ENCODE measurements at regions not wholly inside any gene's neighbourhood (a gene's known extent, or its start where the extent isn't known, plus 50 kb on each side); places are given as distances from the start of the nearest gene placed in this dataset.

GRCh38 chr21:28789523-28789922 lies 203.2 kb downstream of the LTN1 start:
- no peak for DNase-seq (ENCODE audit: low read depth in 2 of 2)

- DNase-seq (ENCODE audit: low read depth in 2 of 2) = no peak
These were observed 204.6 kb downstream of the LTN1 start for GRCh38 chr21:28788030-28788429.

GRCh38 chr21:28783641-28784185 lies 209.0 kb downstream of the LTN1 start:
- no peak for DNase-seq (ENCODE audit: low read depth in 2 of 2)

DNA sequence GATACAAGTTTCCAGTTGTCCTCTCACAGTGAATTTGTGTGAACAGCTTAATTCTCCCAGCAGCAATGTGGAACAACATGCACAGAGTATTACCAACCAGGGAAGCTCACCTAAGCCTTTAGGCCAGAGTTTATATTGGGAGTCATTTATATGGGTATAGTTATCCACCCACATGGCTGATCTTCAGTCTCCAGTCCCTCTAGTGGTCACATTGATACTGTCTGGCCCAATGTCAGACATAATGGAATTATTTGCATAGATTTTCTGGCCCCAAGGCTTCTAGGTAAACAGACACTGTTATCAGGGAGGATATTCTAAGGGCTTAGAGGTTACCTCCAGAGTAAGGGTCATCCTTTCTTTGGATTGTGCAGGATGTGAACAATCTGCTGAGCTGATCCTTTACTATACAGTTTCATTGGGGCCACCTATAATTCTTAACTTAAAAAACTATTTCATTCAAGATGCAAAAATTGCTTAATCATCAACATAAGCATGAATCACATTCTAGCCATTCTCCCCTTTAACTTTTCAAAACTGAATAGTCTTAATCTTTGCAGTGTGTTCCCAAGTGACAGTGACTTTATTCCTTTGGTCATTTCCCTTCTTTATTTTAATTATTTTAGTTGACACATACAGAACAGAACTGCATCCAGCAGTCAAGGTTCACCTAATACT lies 210.9 kb downstream of the LTN1 start:
- no peak for DNase-seq (ENCODE audit: low read depth in 2 of 2)

GRCh38 chr21:28779914-28780313 lies 212.8 kb downstream of the LTN1 start:
- no peak for DNase-seq (ENCODE audit: low read depth in 2 of 2)

GRCh38 chr21:28776251-28776650 lies 216.4 kb downstream of the LTN1 start:
- DNase-seq (ENCODE audit: low read depth in 2 of 2) = no peak

DNA sequence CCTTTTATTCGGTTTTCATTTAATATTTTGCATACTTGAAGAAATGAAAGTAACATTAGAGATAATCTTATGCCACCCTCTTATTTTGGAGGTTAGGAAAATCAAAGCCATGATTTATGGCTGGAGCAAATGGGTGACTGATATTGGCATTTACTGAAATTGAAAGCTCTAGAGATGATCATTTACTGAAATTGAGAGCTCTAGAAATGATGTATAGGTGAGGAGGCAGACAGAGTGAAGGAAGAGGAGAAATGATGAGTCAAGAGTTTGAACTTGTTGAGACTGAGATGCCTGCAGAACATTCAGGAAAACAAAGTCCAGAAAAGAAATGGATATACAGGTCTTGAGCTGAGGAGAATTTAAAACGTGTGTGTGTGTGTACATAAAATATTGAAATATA lies 217.6 kb downstream of the LTN1 start:
- no peak for DNase-seq (ENCODE audit: low read depth in 2 of 2)

DNA sequence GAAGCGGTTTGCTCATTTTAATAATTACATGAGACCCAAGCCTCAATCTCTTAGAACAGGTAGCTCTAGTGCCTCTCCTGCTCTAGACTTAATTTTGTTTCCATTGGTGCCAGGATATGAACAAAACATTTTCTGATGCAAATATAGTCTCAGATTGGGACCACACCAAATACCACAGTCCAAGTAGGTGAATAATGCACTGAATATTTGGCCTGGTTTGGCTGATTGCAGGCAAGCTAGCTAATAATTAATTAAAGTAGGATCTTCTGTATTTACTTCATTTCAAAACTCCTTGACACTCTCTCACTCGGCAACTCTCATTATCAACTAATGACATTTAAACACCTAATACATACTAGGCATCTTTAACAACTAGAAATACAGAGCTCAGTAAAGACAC lies 219.6 kb downstream of the LTN1 start:
- no peak for DNase-seq (ENCODE audit: low read depth in 2 of 2)

DNA sequence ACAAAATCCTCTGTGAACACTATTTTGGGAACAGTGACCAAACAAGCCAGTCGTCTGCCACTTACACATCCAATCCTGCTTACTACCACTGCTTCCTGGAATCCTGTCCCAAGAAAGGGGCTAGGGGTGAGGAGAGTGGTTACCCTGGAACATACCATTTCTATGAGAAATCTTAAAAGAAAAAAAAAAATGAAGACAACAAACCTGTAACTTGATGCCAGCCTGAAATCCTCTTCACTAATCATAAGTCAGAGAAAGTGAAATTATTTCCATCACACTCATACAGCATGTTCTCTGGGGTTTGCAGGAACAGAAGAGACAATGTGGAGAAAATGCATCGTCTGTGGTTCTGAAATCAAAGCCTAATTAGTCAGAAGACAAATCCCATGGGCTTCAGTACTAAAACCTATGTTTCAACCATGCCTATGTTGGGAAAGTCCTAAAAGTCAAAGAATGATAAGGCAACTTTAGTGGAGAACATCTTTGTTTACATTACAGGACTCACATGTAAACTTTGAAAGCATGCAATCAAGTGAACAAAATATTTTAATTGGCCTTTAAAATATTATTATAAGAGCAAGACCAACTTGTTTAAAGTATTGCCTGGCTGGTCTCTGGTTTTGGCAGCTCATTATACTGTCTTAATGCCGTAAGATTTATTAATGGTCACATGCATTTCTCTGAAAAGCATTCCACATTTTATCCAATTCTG lies 220.7 kb downstream of the LTN1 start:
- DNase-seq (ENCODE audit: low read depth in 2 of 2) = no peak

DNA sequence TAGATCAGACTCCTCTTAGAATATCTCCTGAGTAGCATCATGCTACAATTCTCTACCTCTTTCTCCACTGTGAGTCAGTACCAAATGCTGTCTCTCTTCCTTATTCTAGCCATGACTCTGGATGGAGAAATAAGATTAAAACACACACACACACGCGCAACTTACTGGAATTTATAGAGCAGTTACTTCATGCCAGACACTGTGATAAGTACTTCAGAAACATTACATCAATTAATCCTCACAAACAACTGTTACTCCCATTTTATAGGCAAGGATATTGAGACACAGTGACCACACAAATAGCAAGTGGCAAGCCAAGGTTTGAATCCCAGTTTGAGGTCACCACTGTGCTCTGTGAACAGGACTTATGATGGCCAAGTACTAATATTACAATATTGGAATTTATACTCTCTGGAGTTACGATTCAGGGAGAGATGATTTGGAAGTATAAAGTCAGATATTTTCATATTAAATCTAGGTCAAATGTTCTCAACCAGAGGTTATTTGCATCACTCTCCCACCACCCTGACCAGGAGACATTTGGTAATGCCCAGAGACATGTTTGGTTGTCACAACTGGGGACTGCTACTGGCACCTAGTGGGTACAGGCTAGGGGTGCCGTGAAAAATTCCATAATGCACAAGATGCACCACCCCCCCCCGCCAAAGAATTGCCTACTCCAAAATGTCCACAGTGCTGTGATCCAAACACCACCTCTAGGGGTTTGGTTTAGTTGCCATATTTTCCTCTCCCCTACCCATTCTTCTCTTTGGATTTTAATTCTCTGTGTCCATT lies 221.6 kb downstream of the LTN1 start:
- DNase-seq (ENCODE audit: low read depth in 2 of 2) = no peak

DNA sequence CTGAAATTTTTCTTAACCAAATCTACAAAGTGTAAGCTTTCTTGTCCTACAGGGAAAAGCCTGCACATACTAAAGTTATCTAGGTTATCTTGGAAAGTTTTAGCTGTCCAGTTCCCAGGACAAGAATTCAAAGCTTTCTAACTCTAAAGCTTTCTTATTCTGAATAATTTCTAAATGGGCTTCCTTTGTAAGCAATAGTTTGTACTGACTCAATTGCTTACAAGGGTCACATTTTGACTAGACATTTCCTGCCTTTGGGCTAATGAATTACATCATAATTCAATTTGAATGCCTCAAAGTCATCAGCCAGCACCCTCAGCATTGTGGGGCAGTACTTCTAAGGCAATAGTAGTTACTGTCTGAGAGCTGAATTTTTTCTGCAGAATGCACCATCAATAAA lies 223.0 kb downstream of the LTN1 start:
- DNase-seq (ENCODE audit: low read depth in 2 of 2) = no peak

GRCh38 chr21:28768753-28769152 lies 223.9 kb downstream of the LTN1 start:
- DNase-seq (ENCODE audit: low read depth in 2 of 2) = no peak

DNA sequence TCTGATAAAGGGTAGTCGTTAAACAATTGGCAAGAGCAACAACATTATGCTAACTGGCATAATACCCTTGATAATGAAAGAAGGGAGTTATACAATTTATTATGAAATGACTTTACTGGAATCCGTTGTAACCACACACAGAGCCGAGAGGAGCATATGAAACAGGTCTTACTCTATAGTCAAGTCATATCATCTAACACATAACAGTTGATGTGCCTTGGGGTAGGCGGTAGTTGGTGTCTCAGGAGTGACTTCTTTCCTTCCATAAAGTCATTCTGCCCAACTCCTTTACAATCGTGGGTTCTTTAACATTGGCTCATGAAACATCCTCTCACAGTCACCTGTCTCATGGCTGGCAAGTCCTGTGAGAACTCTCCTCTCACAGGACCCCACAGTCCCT lies 225.2 kb downstream of the LTN1 start:
- no peak for DNase-seq (ENCODE audit: low read depth in 2 of 2)

DNA sequence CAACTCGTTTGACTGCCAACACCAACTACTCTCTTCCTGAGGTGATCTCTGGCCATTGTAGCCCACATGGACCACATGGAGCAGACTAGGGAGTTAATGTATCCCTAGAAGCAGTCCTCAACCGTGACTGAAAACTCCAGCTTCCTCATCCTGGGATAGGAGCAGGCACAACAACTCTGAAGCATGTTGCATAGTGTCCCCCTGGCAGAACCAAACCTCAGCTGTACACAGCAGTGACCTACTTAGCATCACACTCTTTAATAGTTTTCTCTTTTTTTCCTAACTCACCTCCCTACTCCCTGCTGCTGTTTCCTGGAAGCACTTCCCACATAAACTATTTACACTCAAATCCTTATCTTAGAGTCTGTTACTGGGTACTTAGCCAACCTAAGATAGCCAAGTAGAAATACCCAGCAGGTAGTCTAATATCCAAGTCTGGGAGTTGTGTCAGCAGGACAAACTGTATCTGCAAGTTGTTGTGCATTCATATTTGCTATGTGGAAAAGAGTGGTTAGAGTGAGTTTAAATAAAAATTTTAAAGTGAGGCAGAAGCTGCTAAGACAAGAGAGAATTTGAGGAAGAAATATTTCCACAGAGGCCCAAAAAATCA lies 228.8 kb downstream of the LTN1 start:
- DNase-seq (ENCODE audit: low read depth in 2 of 2) = no peak

DNA sequence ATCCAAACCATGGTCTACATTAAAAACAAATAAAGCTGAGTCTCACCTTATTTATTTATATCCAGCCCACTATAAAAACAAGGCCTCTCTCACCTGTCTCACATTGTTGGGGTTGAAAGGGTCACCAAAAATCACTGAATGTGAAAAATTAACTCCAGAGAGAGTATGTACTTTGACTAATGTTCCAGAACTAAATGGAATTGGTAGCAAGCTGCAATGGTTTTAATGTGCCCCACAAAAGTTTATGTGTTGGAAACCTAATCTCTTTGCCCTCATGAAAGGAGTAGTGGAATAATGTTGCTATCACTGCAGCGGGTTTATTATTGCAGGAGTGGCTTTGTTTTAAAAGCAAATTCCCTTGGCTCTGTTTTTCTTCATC lies 230.3 kb downstream of the LTN1 start:
- no peak for DNase-seq (ENCODE audit: low read depth in 2 of 2)

- no peak for DNase-seq (ENCODE audit: low read depth in 2 of 2)
These were observed 230.9 kb downstream of the LTN1 start for GRCh38 chr21:28761674-28762356.

GRCh38 chr21:28758883-28759242 lies 233.8 kb downstream of the LTN1 start:
- DNase-seq (ENCODE audit: low read depth in 2 of 2) = no peak

GRCh38 chr21:28758042-28758882 lies 234.4 kb downstream of the LTN1 start:
- DNase-seq (ENCODE audit: low read depth in 2 of 2) = no peak

DNA sequence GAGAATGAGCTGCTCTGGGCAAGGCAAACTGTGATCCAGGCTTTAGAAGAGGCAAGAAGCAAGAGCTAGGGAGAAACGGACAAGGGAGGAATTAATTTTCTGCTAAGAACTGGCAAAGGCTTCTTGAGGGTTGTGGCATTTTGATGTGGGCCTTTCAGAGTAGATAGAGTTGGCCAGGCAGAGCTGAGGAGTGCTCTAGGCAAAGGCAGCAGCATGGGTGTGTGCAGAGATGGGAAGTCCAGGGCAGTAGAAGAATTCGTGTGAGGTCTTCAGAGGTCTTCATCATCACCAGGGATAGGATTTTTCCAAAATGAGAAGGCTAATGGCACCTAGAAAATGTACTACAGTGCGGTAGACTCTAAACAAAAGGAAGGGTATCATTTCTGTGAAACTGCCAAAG lies 237.8 kb downstream of the LTN1 start:
- no peak for DNase-seq (ENCODE audit: low read depth in 2 of 2)

DNA sequence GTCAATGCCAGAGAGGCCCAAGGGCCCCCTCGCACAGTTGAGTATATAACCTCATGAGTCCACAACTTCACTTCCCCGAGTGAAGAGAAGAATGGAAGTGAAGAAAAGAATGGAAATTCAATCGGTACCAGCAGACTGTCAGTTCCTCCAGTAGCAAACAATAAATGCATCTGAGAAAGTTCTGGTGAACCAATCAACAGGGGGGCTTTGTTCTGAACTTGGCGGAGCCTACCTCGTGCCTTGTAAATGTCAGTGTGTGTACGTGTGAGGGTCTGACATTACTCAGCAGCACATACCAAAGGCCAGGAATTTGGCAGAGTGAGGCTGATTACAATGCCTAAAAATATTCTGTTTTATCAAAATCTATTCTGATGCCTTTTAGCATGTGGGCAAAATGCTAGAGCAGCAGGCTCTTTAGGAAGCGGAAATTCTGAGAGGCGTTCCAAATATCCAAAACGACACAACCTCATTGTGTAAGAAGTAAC lies 238.5 kb downstream of the LTN1 start:
- DNase-seq (ENCODE audit: low read depth in 2 of 2) = no peak

DNA sequence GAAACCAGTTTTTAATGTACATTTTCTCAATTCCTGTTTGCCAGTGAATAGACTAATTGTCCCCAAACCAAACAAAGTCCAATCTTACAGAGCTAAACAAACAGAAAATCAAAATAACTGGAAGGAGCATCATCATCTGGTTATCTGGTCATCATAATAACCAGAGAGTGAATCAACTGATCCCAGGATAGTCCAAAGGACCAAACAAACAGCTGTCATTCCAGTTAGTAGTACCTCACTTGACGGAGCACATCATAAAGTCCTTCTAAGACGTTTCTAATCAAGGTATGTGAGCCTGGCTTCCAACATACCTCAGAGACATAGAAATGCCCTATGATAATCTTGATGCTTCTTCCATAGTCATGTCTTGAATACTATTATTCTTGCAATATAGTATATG lies 240.5 kb downstream of the LTN1 start:
- no peak for DNase-seq (ENCODE audit: low read depth in 2 of 2)

Measured in stimulated activated CD8-positive, alpha-beta memory T cell treated with anti-CD3 and anti-CD28 coated beads, Interleukin-7, amount 100 ng/mL, for 4 hours (primary cell).